Activated CD8-positive, alpha-beta T cell treated with anti-CD3 and anti-CD28 coated beads, Interleukin-2, amount 10 ng/mL, durations not matched to agents 7 days and 5 days (primary cell): ENCODE measurements at regions not wholly inside any gene's neighbourhood (a gene's known extent, or its start where the extent isn't known, plus 50 kb on each side); places are given as distances from the start of the nearest gene placed in this dataset.

ENCODE experiments used
- ATAC-seq: fragments of 150-1000 bp; cut with Tn5 transposase; one replicate; pipeline ENCODE4 v1.10.0; 2021; ENCODE audit warnings: moderate library complexity
- CTCF ChIA-PET: fragments of 350-600 bp; sonication (Branson Sonifier 250); formaldehyde crosslinking; loops from one replicate; lab custom pipeline; 2021; ENCODE audit warnings: antibody characterized with exemption; lab: Charles Lee
- POLR2A ChIA-PET: fragments of 350-600 bp; sonication (Branson Sonifier 250); formaldehyde crosslinking; loops from one replicate; lab custom pipeline; 2021; ENCODE audit warnings: antibody characterized with exemption; lab: Charles Lee
- DNase-seq: peaks from one replicate; pipeline ENCODE4 v3.0.0-alpha.2; 2020
- H3K27ac Mint-ChIP-seq: one replicate; pipeline ENCODE4 v1.8.0; 2021; ENCODE audit warnings: mild to moderate bottlenecking, mixed read lengths
- H3K27me3 Mint-ChIP-seq: one replicate; pipeline ENCODE4 v1.8.0; 2021; ENCODE audit warnings: low read depth, mixed read lengths
- H3K36me3 Mint-ChIP-seq: one replicate; pipeline ENCODE4 v1.8.0; 2021; ENCODE audit warnings: low read depth, mixed read lengths
- H3K4me1 Mint-ChIP-seq: one replicate; pipeline ENCODE4 v1.8.0; 2021; ENCODE audit warnings: low read depth, mixed read lengths
- H3K4me3 Mint-ChIP-seq: one replicate; pipeline ENCODE4 v1.8.0; 2021; ENCODE audit warnings: mild to moderate bottlenecking, mixed read lengths
- H3K9me3 Mint-ChIP-seq: one replicate; pipeline ENCODE4 v1.8.0; 2022; ENCODE audit warnings: mixed read lengths; ENCODE audit not compliant: insufficient read depth

GRCh38 chr21:24032709-24033232 lies 1574.5 kb downstream of the MRPL39 start:
- H3K4me3 Mint-ChIP-seq, result no peak overlapping the region
- no peaks in the 10 kb centered on the region for H3K36me3 Mint-ChIP-seq
- ChIA-PET CTCF (no interaction called here), POLR2A (no interaction called here)
- ATAC-seq, result no peak
- DNase-seq, result no peak
- H3K4me1 Mint-ChIP-seq, result no peaks in the 10 kb centered on the region
- H3K9me3 Mint-ChIP-seq, result peaks cover 10% of the 10 kb centered on the region
- no peak overlapping the region for H3K27ac Mint-ChIP-seq
- peaks cover 7% of the 10 kb centered on the region for H3K27me3 Mint-ChIP-seq

GRCh38 chr21:24027396-24027795 lies 1579.9 kb downstream of the MRPL39 start:
- H3K27me3 Mint-ChIP-seq, result no peaks in the 10 kb centered on the region
- CTCF ChIA-PET, result no interaction called here
- DNase-seq, result no peak
- POLR2A ChIA-PET, result no interaction called here
- H3K4me3 Mint-ChIP-seq, result no peak overlapping the region
- no peaks in the 10 kb centered on the region for H3K36me3 Mint-ChIP-seq
- no peaks in the 10 kb centered on the region for H3K9me3 Mint-ChIP-seq
- peaks cover 3% of the 10 kb centered on the region for H3K4me1 Mint-ChIP-seq
- H3K27ac Mint-ChIP-seq, result no peak overlapping the region
- no peak for ATAC-seq

- ChIA-PET CTCF (interaction anchor here (0.6 to 1.1 kb wide), 2 partner anchors 56 to 104 kb away, joined by 3 read pairs; no protein-coding TSS in a partner anchor), POLR2A (no interaction called here)
- no peaks in the 10 kb centered on the region for H3K36me3 Mint-ChIP-seq
- H3K27ac Mint-ChIP-seq, result no peak overlapping the region
- H3K27me3 Mint-ChIP-seq, result no peaks in the 10 kb centered on the region
- no peaks in the 10 kb centered on the region for H3K9me3 Mint-ChIP-seq
- H3K4me1 Mint-ChIP-seq, result peaks cover 3% of the 10 kb centered on the region
- H3K4me3 Mint-ChIP-seq, result no peak overlapping the region
- DNase-seq, result no peak
- ATAC-seq, result no peak
These were observed 1582.2 kb downstream of the MRPL39 start for GRCh38 chr21:24025101-24025500.

GRCh38 chr21:24023936-24024335 lies 1583.3 kb downstream of the MRPL39 start:
- no peak overlapping the region for H3K27ac Mint-ChIP-seq
- POLR2A ChIA-PET, result no interaction called here
- H3K4me1 Mint-ChIP-seq, result peaks cover 3% of the 10 kb centered on the region
- H3K4me3 Mint-ChIP-seq, result no peak overlapping the region
- ATAC-seq, result no peak
- peaks cover 6% of the 10 kb centered on the region for H3K9me3 Mint-ChIP-seq
- DNase-seq, result no peak
- no peaks in the 10 kb centered on the region for H3K27me3 Mint-ChIP-seq
- CTCF ChIA-PET, result no interaction called here
- peaks cover 2% of the 10 kb centered on the region for H3K36me3 Mint-ChIP-seq

GRCh38 chr21:24023402-24023801 lies 1583.9 kb downstream of the MRPL39 start:
- Mint-ChIP-seq H3K36me3 (peaks cover 2% of the 10 kb centered on the region), H3K27me3 (no peaks in the 10 kb centered on the region), H3K27ac (no peak overlapping the region), H3K4me1 (peaks cover 3% of the 10 kb centered on the region), H3K4me3 (no peak overlapping the region), H3K9me3 (peaks cover 10% of the 10 kb centered on the region)
- CTCF ChIA-PET, result no interaction called here
- POLR2A ChIA-PET, result no interaction called here
- DNase-seq (no peak), ATAC-seq (no peak)

- peaks cover 7% of the 10 kb centered on the region for H3K9me3 Mint-ChIP-seq
- H3K4me1 Mint-ChIP-seq, result peaks cover 3% of the 10 kb centered on the region
- H3K36me3 Mint-ChIP-seq, result no peaks in the 10 kb centered on the region
- no peak overlapping the region for H3K4me3 Mint-ChIP-seq
- DNase-seq, result no peak
- ChIA-PET POLR2A (no interaction called here), CTCF (interaction anchor here (1.0 to 1.4 kb wide), 3 partner anchors 8 to 46 kb away, joined by 3 to 4 read pairs (median 3); no protein-coding TSS in a partner anchor)
- no peak overlapping the region for H3K27ac Mint-ChIP-seq
- no peak for ATAC-seq
- H3K27me3 Mint-ChIP-seq, result no peaks in the 10 kb centered on the region
These were observed 1592.9 kb downstream of the MRPL39 start for GRCh38 chr21:24014381-24014780.

- DNase-seq (no peak), ATAC-seq (no peak)
- ChIA-PET CTCF (no interaction called here), POLR2A (no interaction called here)
- H3K36me3 Mint-ChIP-seq, result no peaks in the 10 kb centered on the region
- peaks cover 3% of the 10 kb centered on the region for H3K4me1 Mint-ChIP-seq
- H3K4me3 Mint-ChIP-seq, result no peak overlapping the region
- H3K27me3 Mint-ChIP-seq, result no peaks in the 10 kb centered on the region
- H3K27ac Mint-ChIP-seq, result no peak overlapping the region
- no peaks in the 10 kb centered on the region for H3K9me3 Mint-ChIP-seq
These were observed 1596.2 kb downstream of the MRPL39 start for GRCh38 chr21:24011087-24011486.

GRCh38 chr21:24007592-24007991 lies 1599.7 kb downstream of the MRPL39 start:
- DNase-seq, result no peak
- H3K27ac Mint-ChIP-seq, result no peak overlapping the region
- no peaks in the 10 kb centered on the region for H3K27me3 Mint-ChIP-seq
- H3K4me3 Mint-ChIP-seq, result no peak overlapping the region
- no peaks in the 10 kb centered on the region for H3K36me3 Mint-ChIP-seq
- no peak for ATAC-seq
- no peaks in the 10 kb centered on the region for H3K4me1 Mint-ChIP-seq
- no peaks in the 10 kb centered on the region for H3K9me3 Mint-ChIP-seq
- POLR2A ChIA-PET, result no interaction called here
- CTCF ChIA-PET, result no interaction called here

GRCh38 chr21:23986987-23987386 lies 1620.3 kb downstream of the MRPL39 start:
- no peak for DNase-seq
- Mint-ChIP-seq H3K9me3 (no peaks in the 10 kb centered on the region), H3K36me3 (peaks cover 3% of the 10 kb centered on the region), H3K27me3 (no peaks in the 10 kb centered on the region), H3K4me3 (no peak overlapping the region), H3K27ac (peak overlapping the region; percentile 18), H3K4me1 (no peaks in the 10 kb centered on the region)
- POLR2A ChIA-PET, result no interaction called here
- ATAC-seq, result no peak
- CTCF ChIA-PET, result no interaction called here

GRCh38 chr21:23986214-23986613 lies 1621.1 kb downstream of the MRPL39 start:
- POLR2A ChIA-PET, result no interaction called here
- ATAC-seq (no peak), DNase-seq (no peak)
- CTCF ChIA-PET, result no interaction called here
- Mint-ChIP-seq H3K27ac (no peak overlapping the region), H3K4me3 (no peak overlapping the region), H3K36me3 (peaks cover 3% of the 10 kb centered on the region), H3K4me1 (no peaks in the 10 kb centered on the region), H3K27me3 (no peaks in the 10 kb centered on the region), H3K9me3 (no peaks in the 10 kb centered on the region)

- DNase-seq (no peak), ATAC-seq (no peak)
- no peak overlapping the region for H3K27ac Mint-ChIP-seq
- no peak overlapping the region for H3K4me3 Mint-ChIP-seq
- peaks cover 3% of the 10 kb centered on the region for H3K36me3 Mint-ChIP-seq
- ChIA-PET POLR2A (no interaction called here), CTCF (interaction anchor here (1.8 kb wide), 1 partner anchor 14 kb away, joined by 6 read pairs; no protein-coding TSS in a partner anchor)
- peaks cover 19% of the 10 kb centered on the region for H3K4me1 Mint-ChIP-seq
- H3K9me3 Mint-ChIP-seq, result no peaks in the 10 kb centered on the region
- H3K27me3 Mint-ChIP-seq, result no peaks in the 10 kb centered on the region
These were observed 1624.7 kb downstream of the MRPL39 start for GRCh38 chr21:23982546-23982945.

- no peak overlapping the region for H3K27ac Mint-ChIP-seq
- H3K27me3 Mint-ChIP-seq, result peaks cover 2% of the 10 kb centered on the region
- no peaks in the 10 kb centered on the region for H3K9me3 Mint-ChIP-seq
- DNase-seq, result no peak
- ChIA-PET POLR2A (no interaction called here), CTCF (no interaction called here)
- peaks cover 23% of the 10 kb centered on the region for H3K4me1 Mint-ChIP-seq
- no peaks in the 10 kb centered on the region for H3K36me3 Mint-ChIP-seq
- H3K4me3 Mint-ChIP-seq, result no peak overlapping the region
- no peak for ATAC-seq
These were observed 1629.3 kb downstream of the MRPL39 start for GRCh38 chr21:23977971-23978370.
